NCI-H146 (cell line): ENCODE measurements at regions not wholly inside any gene's neighbourhood (a gene's known extent, or its start where the extent isn't known, plus 50 kb on each side); places are given as distances from the start of the nearest gene placed in this dataset.

Experiments used
- DNase-seq: peaks from one replicate; lab custom pipeline; 2025; lab: John Stamatoyannopoulos, UW

GRCh38 chr11:86119077-86119476, 50.2 kb upstream of the PICALM start:
- no peak for DNase-seq
